Adrenal gland (tissue), 9 donors: ENCODE measurements at regions not wholly inside any gene's neighbourhood (a gene's known extent, or its start where the extent isn't known, plus 50 kb on each side); places are given as distances from the start of the nearest gene placed in this dataset.

Experiments used
- DNase-seq, 7 donors: peaks; one replicate each; pipeline ENCODE4 v3.0.0-alpha.2; 2019 to 2020
- H3K27ac ChIP-seq, 5 donors: fragments of 200-600 bp; sonication (generic) in 4 of 5; 1 replicate in 3 of 5; 2 replicates in 2 of 5; pipeline versions ENCODE4 v1.5.1 to v1.8.0; 2016 to 2020; ENCODE audit warnings: mild to moderate bottlenecking in 1 of 5
- H3K27me3 ChIP-seq: fragments of 200-600 bp; 2 replicates; pipeline ENCODE4 v1.8.0; 2021
- H3K36me3 ChIP-seq, 2 donors: fragments of 200-600 bp; replicated peaks in 1 of 2; 1 replicate in 1 of 2; 2 replicates in 1 of 2; pipeline versions ENCODE4 v1.5.1 to v1.8.0; 2018 to 2022
- H3K4me1 ChIP-seq, 2 donors: fragments of 200-600 bp; replicated peaks in 1 of 2; 1 replicate in 1 of 2; 2 replicates in 1 of 2; pipeline versions ENCODE4 v1.5.1 to v1.8.0; 2018 to 2021
- H3K4me3 ChIP-seq, 4 donors: fragments of 200-600 bp; sonication (generic) in 3 of 4; one replicate each; pipeline ENCODE4 v1.5.1; 2016 to 2018
- H3K9me3 ChIP-seq, 3 donors: fragments of 200-600 bp; sonication (generic) in 1 of 3; replicated peaks in 1 of 3; 1 replicate in 2 of 3; 2 replicates in 1 of 3; pipeline versions ENCODE4 v1.5.1 to v1.8.0; 2016 to 2021
- CTCF ChIP-seq, 6 experiments: fragments of 450-650 bp in 4 of 6; fragments of 200-600 bp in 2 of 6; sonication (generic) in 1 of 6; IDR thresholded peaks; 1 replicate in 5 of 6; 2 replicates in 1 of 6; pipeline versions ENCODE4 v1.5.1 to v1.8.0; 2016 to 2021; ENCODE audit warnings: antibody characterized with exemption in 6 of 6, mild to moderate bottlenecking in 2 of 6, moderate library complexity in 1 of 6
- POLR2A ChIP-seq, 2 donors: fragments of 450-650 bp; IDR thresholded peaks; one replicate each; pipeline ENCODE4 v1.6.1; 2017; ENCODE audit warnings: antibody characterized with exemption in 2 of 2, mild to moderate bottlenecking in 2 of 2, moderate library complexity in 1 of 2
- WGBS, 4 donors: extraction: QIAGEN DNeasy Blood & Tissue Kit in 2 of 4; methylation state at CpG; one replicate each; pipeline versions ENCODE4 v1.1.5 to v1.1.7; 2013 to 2017; 5-methylcytosine and 5-hydroxymethylcytosine counted together
- intact Hi-C, 2 donors: fragments of 100-400 bp; cut with DNase I; formaldehyde crosslinking; loops; one replicate each; pipeline versions ENCODE4 v1.14.1 to v1.15.0; 2022 to 2023
- donor health status: healthy with polysubstance abuse.
- donor health status: Bipolar disorder and iron deficiency.
- donor health status: DM: yes; HTN: yes; CAD: no.
- donor health status: DM: no; HTN: no; CAD: no.
- donor health status: DM: no; HTN: no; CAD: no.

GRCh38 chr1:87786861-87787545, 458.3 kb downstream of the LMO4 start:
- TF ChIP-seq POLR2A (IDR thresholded peaks at IDR 0.05) (no peak), CTCF (IDR thresholded peaks at IDR 0.05) (no peak)
- H3K9me3 ChIP-seq = no peaks in the 10 kb centered on the region
- DNase-seq = no peak
- no peak overlapping the region for H3K27ac ChIP-seq
- 84 to 89% (median 88%) methylated on average over 5 of the region's 5 CpGs for WGBS, 4 donors
- H3K36me3 ChIP-seq = no peaks in the 10 kb centered on the region
- H3K4me1 ChIP-seq = no peaks in the 10 kb centered on the region
- H3K4me3 ChIP-seq = no peak overlapping the region
- H3K27me3 ChIP-seq = no peaks in the 10 kb centered on the region
- intact Hi-C loops = no loop called here

DNA sequence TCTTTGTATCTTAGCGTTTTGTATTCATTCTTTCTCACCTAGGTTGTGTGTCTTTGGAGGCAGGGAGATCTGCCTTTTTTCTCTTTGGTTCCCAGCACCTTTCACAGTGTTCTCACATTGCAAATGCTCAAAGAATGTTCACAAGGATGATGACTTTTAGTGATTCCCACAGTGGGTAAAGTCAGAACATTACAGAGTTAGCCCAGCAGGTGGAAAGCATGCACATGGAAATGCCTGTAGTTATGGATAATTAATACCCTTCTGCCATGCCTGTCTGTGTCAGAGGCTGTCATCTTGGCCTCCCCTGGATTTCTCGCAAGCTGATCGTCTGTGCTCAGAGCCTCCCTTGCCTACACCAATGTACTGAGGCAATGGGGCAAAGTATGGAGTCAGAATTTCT, 458.9 kb downstream of the LMO4 start:
- WGBS, 4 donors = 43 to 60% (median 55%) methylated on average over 3 of the region's 3 CpGs
- no peaks in the 10 kb centered on the region for H3K36me3 ChIP-seq
- intact Hi-C loops = no loop called here

GRCh38 chr1:87790756-87791155, 462.1 kb downstream of the LMO4 start:
- H3K4me1 ChIP-seq = no peaks in the 10 kb centered on the region
- no peak overlapping the region for H3K4me3 ChIP-seq
- whole genome bisulfite sequencing, 4 donors = 78 to 87% (median 81%) methylated on average over 2 of the region's 2 CpGs
- no peak overlapping the region for H3K27ac ChIP-seq
- intact Hi-C loops = no loop called here
- no peak for DNase-seq
- no peaks in the 10 kb centered on the region for H3K27me3 ChIP-seq
- TF ChIP-seq CTCF (IDR thresholded peaks at IDR 0.05) (no peak), POLR2A (IDR thresholded peaks at IDR 0.05) (no peak)
- no peaks in the 10 kb centered on the region for H3K9me3 ChIP-seq
- no peaks in the 10 kb centered on the region for H3K36me3 ChIP-seq

More for the DNA sequence above, 458.9 kb downstream of the LMO4 start:
- TF ChIP-seq POLR2A (IDR thresholded peaks at IDR 0.05) = no peak
- no peak for TF ChIP-seq CTCF (IDR thresholded peaks at IDR 0.05)
- no peaks in the 10 kb centered on the region for H3K27me3 ChIP-seq
- H3K4me1 ChIP-seq = no peaks in the 10 kb centered on the region
- no peak overlapping the region for H3K27ac ChIP-seq
- H3K4me3 ChIP-seq = no peak overlapping the region
- no peak for DNase-seq
- H3K9me3 ChIP-seq = no peaks in the 10 kb centered on the region

GRCh38 chr1:87791931-87792740, 463.5 kb downstream of the LMO4 start:
- H3K9me3 ChIP-seq = no peaks in the 10 kb centered on the region
- intact Hi-C loops = no loop called here

More at GRCh38 chr1:87791931-87792740, 463.5 kb downstream of the LMO4 start:
- no peaks in the 10 kb centered on the region for H3K36me3 ChIP-seq
- no peak overlapping the region for H3K27ac ChIP-seq
- no peaks in the 10 kb centered on the region for H3K27me3 ChIP-seq
- H3K4me3 ChIP-seq = no peak overlapping the region
- TF ChIP-seq CTCF (IDR thresholded peaks at IDR 0.05) (no peak), POLR2A (IDR thresholded peaks at IDR 0.05) (no peak)
- H3K4me1 ChIP-seq = peaks cover 0 to 12% of the 10 kb centered on the region in 2 donors
- no peak for DNase-seq
- WGBS, 4 donors = 76 to 89% (median 84%) methylated on average over 3 of the region's 3 CpGs
